AG04450 (cell line): ENCODE measurements at regions not wholly inside any gene's neighbourhood (a gene's known extent, or its start where the extent isn't known, plus 50 kb on each side); places are given as distances from the start of the nearest gene placed in this dataset.

ENCODE experiments used
- CTCF ChIA-PET: fragments of 300-600, 350-600 bp; formaldehyde crosslinking; extraction: SDS; loops from one replicate; lab custom pipeline; 2022; ENCODE audit warnings: antibody characterized with exemption, inconsistent platforms; lab: Charles Lee
- POLR2A ChIA-PET: fragments of 350-600 bp; formaldehyde crosslinking; extraction: SDS; loops from one replicate; lab custom pipeline; 2021; ENCODE audit warnings: antibody characterized with exemption, inconsistent platforms; lab: Yijun Ruan, JAX
- DNase-seq: peaks from one replicate; pipeline ENCODE4 v3.0.0-alpha.2; 2011; ENCODE audit warnings: low read depth, low spot score
- H3K27ac ChIP-seq: one replicate; pipeline ENCODE4 v1.5.1; 2012; ENCODE audit warnings: low read depth, low read length, control low read depth
- H3K27me3 ChIP-seq: one replicate; pipeline ENCODE4 v1.6.0; 2012; ENCODE audit warnings: low read length; ENCODE audit not compliant: control insufficient read depth, insufficient read depth
- H3K4me3 ChIP-seq: 2 replicates; pipeline ENCODE4 v1.5.1; 2011; ENCODE audit warnings: mild to moderate bottlenecking, low read depth, low read length, control low read depth
- H3K9me3 ChIP-seq: 2 replicates; pipeline ENCODE4 v1.5.1; 2012; ENCODE audit warnings: low read length; ENCODE audit not compliant: control insufficient read depth, insufficient read depth
- TF ChIP-seq, protein P1 (sequence below): IDR thresholded peaks from 2 replicates; pipeline ENCODE4 v1.5.1; 2011; ENCODE audit warnings: low read depth, low read length, control low read depth, inconsistent platforms

DNA sequence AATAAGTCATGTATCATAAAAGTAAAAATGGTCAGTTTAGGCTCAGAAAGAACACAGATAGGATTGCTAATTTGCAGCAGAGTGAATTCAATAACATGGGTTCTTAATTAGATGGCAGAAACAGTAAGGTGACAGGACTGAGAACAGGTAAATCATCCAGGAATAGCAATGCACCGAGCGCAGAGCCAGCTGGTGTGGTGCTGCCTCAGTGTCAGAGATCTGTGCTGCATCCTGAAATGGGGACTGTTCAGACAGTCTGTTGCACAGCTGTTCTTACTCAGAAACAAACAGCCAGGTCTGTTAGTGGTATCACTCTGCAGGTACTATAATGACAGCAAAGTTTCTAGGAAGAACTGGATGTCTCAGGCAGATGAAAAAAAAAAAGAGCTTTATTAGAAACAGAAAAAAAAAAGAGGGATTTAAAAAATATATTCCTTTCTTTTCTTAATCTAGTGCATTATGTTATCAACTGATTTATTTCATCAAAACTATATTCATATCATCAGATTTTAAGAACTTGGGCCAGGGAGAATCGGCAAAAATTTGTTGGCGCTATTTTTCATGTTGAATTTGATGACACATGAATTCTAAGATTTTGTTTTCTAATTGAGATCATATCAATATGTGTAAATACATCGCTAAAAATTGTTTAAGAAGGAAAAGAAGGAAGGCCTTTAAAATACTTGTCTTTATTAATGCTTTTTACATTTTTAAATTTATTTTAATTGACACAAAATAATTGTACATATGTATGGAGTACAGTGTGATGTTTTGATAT, 501.8 kb downstream of the PRKD1 start:
- DNase-seq, result no peak
- H3K27me3 ChIP-seq, result no peaks in the 10 kb centered on the region
- H3K4me3 ChIP-seq, result no peak overlapping the region
- POLR2A ChIA-PET, result no interaction called here
- CTCF ChIA-PET, result no interaction called here
- H3K27ac ChIP-seq, result no peak overlapping the region
- H3K9me3 ChIP-seq, result no peaks in the 10 kb centered on the region
- TF ChIP-seq, protein P1, sequence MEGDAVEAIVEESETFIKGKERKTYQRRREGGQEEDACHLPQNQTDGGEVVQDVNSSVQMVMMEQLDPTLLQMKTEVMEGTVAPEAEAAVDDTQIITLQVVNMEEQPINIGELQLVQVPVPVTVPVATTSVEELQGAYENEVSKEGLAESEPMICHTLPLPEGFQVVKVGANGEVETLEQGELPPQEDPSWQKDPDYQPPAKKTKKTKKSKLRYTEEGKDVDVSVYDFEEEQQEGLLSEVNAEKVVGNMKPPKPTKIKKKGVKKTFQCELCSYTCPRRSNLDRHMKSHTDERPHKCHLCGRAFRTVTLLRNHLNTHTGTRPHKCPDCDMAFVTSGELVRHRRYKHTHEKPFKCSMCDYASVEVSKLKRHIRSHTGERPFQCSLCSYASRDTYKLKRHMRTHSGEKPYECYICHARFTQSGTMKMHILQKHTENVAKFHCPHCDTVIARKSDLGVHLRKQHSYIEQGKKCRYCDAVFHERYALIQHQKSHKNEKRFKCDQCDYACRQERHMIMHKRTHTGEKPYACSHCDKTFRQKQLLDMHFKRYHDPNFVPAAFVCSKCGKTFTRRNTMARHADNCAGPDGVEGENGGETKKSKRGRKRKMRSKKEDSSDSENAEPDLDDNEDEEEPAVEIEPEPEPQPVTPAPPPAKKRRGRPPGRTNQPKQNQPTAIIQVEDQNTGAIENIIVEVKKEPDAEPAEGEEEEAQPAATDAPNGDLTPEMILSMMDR, result no peak

GRCh38 chr14:29442696-29443095, 485.0 kb downstream of the PRKD1 start:
- DNase-seq, result no peak
- ChIA-PET POLR2A (no interaction called here), CTCF (interaction anchor here (0.8 to 1.6 kb wide), 2 partner anchors 20 to 772 kb away, joined by 3 to 4 read pairs; no protein-coding TSS in a partner anchor)
- H3K27ac ChIP-seq, result no peak overlapping the region
- H3K9me3 ChIP-seq, result no peaks in the 10 kb centered on the region
- H3K4me3 ChIP-seq, result no peak overlapping the region
- TF ChIP-seq, protein P1, result no peak
- no peaks in the 10 kb centered on the region for H3K27me3 ChIP-seq

- no peak for DNase-seq
Measured at GRCh38 chr14:29444216-29444615, 483.4 kb downstream of the PRKD1 start.

GRCh38 chr14:29444805-29445204, 482.8 kb downstream of the PRKD1 start:
- H3K27me3 ChIP-seq, result no peaks in the 10 kb centered on the region
- DNase-seq, result no peak
- H3K9me3 ChIP-seq, result no peaks in the 10 kb centered on the region
- H3K4me3 ChIP-seq, result no peak overlapping the region
- CTCF ChIA-PET, result no interaction called here
- POLR2A ChIA-PET, result no interaction called here
- no peak overlapping the region for H3K27ac ChIP-seq
- TF ChIP-seq, protein P1, result no peak

More at GRCh38 chr14:29444216-29444615, 483.4 kb downstream of the PRKD1 start:
- ChIA-PET POLR2A (no interaction called here), CTCF (interaction anchor here (1.6 kb wide), 1 partner anchor 19 kb away, joined by 4 read pairs; no protein-coding TSS in a partner anchor)
- TF ChIP-seq, protein P1, result no peak
- Histone ChIP-seq H3K27ac (no peak overlapping the region), H3K4me3 (no peak overlapping the region), H3K9me3 (no peaks in the 10 kb centered on the region), H3K27me3 (no peaks in the 10 kb centered on the region)

DNA sequence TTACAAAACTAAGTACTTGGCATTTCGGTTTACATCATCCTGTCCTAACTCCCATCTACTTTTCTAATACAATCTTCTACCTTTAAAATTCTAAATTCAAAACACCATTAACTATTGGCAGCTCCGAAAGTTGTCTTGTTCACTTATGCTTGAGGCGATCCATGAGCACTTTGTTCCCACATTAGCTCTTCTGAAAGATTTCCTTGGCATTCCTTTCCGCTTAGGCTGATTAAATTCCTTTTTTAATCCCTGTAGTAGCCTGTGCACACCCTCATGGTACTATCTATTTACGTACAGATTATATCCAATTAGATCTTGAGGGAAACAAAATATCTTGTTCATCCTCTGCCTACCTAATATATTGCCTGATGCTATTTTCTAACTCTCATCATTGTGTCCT, 480.7 kb downstream of the PRKD1 start:
- TF ChIP-seq, protein P1, result no peak
- H3K4me3 ChIP-seq, result no peak overlapping the region
- CTCF ChIA-PET, result no interaction called here
- H3K27ac ChIP-seq, result no peak overlapping the region
- H3K27me3 ChIP-seq, result no peaks in the 10 kb centered on the region
- POLR2A ChIA-PET, result no interaction called here
- no peak for DNase-seq
- H3K9me3 ChIP-seq, result no peaks in the 10 kb centered on the region
